ENCODE measurements at regions not wholly inside any gene's neighbourhood (a gene's known extent, or its start where the extent isn't known, plus 50 kb on each side); places are given as distances from the start of the nearest gene placed in this dataset.
A peak's percentile ranks its signal among the peaks of the same experiment; 100 is the strongest.

DNA sequence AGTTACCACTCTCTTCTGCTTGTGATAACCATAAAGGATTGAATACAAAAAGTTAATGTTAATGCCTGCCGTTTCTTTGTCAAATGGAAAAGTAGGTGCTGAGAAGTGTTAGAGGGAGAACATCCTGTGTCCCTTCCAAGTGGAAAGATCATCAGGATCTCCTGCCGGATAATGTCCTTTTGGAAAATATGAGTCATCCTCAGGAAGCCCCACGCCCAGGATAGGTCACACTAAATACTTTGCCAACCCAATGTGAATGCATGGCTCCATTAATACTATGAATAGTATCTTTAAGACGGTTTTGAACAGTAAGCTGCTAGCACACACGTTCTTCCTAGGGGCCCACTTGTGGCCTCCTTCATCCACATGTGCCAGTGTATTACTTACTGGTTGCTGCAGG is 279.5 kb downstream of the ZNF326 start:
- no peak for DNase-seq

DNA sequence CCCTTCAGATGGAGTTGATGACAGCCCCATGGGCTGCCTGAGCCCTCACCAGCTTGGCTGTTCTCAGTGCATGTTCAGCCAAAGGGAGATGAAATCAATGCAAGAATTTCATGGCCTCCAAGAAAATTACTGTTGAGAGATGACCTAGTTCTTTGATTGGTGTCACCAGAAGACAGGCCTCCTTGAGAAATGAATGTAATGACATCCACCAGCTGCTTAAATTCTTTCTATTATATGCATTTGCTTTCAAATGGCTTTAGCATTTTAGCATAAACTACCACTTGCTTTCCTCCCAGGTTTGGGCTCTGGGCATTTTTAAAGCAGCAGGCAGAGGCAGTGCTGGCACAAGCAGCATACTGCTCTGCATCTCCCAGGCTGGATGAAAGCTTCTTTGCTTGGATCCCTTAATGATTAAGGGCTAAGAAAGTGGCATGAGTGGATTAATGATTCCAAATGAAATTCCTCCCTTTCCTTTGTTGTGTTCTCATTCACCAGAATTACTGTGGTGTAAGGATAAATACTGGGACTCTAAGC is 278.4 kb downstream of the ZNF326 start:
- no peak for DNase-seq

DNA sequence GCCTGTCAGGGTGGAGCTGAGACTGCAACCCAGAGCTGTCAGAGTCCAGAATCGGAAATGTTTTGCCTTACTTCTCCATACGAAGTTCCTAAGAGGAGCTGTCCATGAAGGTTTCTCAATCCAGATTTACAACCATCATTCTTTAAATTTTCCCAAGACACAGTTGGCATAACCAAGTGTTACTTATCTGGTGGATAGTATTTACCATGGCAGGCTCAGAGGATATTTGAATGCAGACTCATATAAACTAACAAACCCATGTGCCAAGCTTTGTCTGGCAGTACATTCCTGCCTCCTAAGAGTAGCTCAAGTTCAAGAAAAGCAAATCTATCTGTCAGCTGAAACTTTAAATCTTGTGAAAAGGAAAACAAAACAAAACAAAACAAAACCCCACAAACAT is 267.9 kb downstream of the ZNF326 start:
- no peak for DNase-seq

DNA sequence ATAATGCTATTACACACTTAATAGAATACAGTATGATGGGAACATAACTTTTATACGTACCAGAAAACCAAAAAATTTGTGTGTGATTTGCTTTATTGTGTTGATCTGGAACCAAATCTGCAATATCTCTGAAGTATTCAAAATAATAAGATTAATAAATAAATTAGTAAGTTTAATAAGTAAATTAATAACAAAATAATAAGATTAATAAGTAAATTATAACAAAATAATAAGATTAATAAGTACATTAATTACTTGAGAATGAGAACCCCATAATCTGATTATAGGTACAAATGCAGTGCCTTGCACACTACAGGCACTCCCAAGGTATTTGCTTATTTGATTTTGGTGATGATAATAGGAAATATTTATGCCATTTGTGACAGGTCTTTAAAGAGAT is 267.4 kb downstream of the ZNF326 start:
- no peak for DNase-seq

DNA sequence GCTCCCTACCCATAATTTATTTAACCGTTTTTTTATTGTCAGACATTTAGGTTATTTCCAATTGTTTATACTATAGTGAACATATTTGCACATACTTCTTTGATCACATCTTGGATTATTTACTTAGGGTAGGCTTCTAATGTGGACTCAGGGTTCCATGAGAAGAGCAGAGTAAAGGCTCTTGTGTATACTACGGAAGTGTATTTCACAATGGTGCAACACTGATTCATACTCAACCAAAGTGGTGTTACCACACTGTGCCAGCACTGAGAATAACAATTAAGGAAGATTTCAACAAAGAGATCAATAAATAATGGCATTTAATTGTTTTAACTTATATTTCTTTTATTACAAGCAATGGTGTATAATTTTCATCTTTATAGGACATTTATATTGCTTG is 251.2 kb downstream of the ZNF326 start:
- DNase-seq: no peak

DNA sequence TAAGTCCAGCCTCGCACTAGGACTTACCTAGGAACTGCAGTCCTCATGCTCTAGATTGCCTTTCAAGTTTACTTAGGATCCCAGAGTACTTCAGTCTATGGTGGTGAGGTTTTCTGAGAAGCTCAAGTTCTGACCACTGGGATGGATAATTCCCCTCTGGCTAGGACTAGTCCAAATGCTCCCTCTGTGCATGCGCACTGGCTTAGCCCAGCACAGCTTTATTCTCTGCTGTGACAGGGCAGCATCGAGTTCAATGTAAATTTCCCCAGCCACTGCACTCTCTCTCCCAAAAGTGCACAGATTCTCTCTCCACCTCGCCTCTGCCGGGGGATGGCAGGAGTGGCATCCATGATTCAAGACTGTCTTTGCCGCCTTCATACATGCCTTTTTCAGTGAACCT is 241.6 kb downstream of the ZNF326 start:
- DNase-seq: no peak

DNA sequence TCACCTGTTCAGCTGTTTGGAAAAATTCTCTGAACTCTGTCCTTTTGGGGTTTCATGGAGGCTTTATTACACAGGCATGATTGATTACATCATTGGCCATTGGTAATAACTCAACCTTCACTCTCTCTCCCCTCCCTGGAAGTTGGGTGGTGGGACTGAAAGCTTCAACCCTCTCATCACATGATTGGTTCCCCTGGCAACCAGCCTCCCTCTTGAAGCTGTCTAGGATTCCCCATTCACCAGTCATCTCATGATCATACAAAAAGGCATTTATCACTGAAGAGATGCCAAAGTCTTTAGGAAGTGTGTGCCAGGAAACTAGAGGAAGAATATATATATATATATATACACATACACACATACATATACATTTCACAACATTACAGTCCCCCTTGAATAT is 228.5 kb downstream of the ZNF326 start:
- DNase-seq: no peak

DNA sequence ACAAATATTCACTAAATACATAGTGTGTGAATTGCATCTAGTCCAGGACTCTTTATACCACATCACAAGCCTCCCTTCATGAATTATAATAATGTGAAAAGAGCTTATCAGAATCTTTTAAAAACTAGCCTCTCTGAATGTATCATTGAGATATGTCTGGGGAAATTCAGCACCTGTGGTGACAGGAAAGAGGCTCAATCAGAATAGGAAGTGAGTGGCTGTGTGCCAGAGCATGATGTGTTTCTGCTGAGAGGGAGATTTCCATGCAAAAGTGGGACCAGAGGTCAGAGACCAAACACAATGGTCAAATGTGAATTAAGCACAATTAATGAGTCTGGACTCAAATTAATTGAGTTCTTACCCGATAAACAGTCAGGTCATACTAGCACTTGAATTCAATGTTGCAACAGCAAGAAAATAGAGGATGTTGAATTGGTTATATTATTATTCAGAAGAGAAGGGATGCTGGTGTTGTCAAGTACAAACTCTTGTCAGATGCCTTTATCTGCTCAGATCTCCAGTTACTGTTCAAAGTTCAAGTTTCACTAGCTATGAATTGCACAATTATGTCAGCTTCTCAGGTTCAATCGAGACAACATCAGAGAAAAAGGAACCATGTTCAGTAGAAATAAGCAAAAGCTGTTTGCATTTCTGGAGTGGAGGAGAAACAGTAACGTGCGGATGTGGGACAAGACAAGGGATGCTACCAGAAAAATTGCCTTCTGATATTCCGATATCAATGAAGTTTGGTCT is 226.2 kb downstream of the ZNF326 start:
- peak; percentile 51 for DNase-seq

DNA sequence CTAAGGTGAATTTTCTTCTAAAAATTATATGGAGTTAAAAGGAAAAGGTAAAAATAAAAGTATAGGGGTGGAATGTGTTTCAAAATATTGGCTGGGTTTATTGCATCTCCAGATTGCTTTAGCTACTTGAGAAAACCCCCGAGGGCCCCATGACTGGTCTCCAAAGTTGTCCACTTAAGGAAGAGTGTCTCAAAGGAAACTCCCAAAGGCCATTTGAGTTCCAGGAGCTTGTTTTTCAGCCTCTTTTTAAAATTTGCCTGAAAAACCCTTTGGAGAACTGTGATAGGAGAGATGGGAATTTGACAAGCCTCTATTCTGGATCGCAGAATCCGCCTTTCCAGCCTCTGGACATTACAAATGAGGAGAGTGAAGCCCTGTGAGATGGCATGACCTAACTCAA is 225.6 kb downstream of the ZNF326 start:
- no peak for DNase-seq

DNA sequence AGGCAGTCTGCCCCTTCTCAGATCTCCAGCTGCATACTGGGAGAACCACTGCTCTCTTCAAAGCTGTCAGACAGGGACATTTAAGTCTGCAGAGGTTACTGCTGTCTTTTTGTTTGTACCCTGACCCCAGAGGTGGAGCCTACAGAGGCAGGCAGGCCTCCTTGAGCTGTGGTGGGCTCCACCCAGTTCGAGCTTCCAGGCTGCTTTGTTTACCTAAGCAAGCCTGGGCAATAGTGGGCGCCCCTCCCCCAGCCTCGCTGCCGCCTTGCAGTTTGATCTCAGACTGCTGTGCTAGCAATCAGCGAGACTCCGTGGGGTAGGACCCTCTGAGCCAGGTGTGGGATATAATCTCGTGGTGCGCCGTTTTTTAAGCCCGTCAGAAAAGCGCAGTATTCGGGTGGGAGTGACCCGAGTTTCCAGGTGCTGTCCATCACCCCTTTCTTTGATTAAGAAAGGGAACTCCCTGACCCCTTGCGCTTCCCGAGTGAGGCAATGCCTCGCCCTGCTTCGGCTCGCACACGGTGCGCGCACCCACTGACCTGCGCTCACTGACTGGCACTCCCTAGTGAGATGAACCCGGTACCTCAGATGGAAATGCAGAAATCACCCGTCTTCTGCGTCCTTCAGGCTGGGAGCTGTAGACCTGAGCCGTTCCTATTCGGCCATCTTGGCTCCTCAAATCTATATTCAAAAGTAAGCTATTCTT is 224.4 kb downstream of the ZNF326 start:
- peak; percentile 42 for DNase-seq

DNA sequence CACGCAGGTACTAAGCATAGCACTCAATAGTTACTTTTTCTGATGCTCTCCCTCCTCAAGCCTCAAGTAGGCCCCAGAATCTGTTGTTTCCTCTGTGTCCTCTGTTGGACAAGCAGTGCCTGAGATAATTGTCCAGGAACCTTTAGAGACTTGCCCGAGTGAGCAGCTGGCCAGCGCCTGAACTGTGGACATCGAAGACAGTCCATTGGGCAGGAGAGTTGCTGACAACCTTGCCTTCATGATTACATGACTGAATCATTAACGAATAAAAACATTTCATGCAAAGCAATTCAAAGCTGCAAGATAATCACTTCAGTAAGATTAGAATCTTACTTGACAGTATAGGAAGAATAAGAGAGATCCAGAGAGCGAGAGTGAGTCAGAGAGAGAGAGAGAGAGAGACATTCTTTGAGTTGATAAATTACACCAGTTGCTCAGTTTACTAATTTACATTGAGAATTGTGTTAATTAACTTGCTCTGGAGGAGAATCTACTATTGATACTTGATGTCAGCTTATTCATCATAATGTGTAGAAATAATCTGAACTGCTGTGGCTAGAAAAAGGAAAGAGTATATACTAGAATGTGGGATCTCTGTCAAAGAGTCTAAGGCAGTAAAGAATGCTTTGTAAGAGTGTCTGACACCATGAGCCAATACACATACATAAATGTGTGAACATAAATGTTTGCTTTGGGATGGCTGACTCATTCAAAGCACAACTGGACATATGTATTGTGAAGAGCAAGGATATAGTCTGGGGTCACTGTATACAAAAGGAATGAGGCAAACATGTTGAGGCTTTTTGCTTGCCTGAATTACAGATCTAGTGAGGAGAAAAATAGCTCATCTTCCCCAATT is 216.0 kb downstream of the ZNF326 start:
- no peak for DNase-seq

DNA sequence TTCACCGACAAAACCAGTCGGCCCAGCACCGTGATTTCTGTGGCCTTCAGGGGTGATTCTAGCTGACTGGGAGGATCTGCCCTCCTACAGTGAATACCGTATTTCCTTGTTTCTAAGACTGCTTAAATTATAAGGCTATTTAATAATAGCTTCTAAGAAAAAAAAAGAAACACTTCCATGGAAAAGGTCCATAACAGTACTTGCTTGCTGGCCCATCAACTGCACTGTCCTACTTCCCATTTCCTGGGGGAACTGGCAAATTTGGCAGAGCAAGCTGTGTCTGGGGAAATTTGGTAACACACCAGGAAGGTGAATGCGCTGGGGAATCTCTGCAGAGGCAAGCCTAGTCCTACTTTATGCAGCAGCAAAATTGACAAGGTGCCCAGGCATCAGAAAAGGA is 214.0 kb downstream of the ZNF326 start:
- DNase-seq: no peak

DNA sequence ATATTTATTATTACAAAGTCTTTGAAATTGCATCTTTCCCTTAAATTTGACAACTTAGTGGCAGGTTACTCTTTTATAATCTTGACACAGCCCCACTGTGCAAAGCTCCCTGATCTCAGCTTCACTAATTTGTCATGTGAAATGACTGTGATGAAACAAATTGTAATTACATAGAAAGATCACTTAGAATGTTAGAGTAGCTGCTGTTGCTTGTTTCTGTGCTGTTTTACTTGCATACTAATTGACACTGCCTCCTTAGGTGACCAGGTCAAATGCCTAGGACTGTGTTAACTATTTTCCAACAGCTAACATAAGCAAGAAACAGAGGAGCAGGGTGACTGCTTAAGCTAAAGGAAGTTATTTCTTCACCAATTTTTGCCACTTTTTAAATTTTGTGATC is 211.3 kb downstream of the ZNF326 start:
- DNase-seq: no peak

DNA sequence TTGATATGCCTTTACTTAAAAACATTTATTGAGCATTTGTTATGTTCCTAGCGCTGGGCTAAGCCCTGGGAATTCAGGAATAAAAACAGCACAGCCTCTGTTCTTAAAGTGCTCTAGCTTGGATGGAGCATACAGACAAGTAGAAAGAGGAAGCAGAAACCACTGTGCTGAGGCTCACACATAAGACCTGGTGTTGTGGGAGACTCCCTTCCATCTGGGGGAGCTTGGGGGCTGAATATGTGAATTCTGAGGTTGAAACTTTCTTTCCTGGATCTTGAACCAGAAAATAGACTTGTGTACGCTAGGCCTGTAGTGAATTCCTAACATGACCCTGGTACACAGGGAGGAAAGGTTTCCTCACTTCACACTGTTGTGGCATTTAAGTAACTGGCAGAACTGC is 209.9 kb downstream of the ZNF326 start:
- no peak for DNase-seq

DNA sequence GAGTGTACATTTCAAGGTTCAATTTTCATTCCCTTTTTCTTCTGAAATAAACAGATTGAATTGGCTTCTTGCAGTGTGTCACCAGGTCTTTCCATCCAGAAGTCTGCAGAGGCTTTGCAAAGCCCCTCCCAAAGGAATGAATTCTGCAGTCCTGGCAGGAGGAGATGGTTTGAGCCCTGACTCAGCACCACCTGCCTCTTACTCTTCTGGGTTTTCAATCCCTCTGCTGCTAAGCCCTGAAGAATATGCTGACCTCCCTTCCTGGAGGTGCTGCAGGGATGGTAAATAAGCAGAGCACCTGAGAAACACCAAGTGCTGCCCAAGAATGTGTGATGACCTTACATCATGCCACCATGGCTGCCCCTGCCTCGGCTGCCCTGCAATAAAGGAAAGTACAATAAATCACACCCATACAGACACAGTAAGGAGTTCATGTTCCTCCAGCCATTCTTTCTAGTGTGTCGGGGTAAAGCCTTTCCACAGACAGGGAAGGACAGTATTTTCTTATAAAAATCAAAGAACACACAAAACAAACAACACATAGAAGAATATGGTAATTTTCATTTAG is 209.2 kb downstream of the ZNF326 start:
- no peak for DNase-seq

DNA sequence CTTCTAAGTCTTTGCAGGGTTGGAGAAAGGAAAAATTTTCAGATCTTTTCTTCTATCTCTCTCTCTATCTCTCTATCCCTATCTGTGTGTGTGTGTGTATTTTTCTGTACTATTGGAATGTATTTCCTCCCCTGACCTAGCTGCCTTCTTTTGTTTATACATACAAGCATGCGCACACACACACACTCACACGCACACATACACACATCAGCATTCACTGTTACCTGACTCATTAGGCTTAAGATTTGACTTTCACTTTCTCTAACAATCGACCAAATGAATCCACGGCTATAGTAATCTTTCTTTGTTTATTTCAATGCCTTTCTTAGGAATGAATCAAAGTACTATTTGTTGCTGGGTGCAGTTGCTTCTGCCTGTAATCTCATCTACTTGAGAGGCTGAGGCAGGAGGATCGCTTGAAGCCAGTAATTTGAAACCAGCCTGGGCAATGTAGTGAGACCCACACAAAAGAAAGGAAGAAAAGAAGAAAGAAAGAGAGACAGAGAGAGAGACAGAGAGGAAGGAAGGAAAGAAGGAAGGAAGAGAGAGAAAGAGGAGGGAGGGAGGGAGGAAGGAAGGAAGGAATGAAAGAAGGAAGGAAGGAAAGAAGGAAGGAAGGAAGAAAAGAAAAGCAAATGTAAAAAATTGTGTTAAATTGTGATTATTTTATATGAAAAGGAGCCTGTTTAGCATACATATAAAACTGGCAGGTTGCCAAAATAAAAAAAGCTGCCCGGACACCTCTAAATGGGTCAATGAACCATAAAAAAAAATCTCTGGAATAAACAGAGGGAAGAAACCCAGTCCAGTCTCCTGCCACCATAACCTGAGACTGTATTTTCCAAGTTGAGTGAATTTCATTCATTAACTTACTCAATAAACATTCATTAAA is 206.8 kb downstream of the ZNF326 start:
- no peak for DNase-seq

DNA sequence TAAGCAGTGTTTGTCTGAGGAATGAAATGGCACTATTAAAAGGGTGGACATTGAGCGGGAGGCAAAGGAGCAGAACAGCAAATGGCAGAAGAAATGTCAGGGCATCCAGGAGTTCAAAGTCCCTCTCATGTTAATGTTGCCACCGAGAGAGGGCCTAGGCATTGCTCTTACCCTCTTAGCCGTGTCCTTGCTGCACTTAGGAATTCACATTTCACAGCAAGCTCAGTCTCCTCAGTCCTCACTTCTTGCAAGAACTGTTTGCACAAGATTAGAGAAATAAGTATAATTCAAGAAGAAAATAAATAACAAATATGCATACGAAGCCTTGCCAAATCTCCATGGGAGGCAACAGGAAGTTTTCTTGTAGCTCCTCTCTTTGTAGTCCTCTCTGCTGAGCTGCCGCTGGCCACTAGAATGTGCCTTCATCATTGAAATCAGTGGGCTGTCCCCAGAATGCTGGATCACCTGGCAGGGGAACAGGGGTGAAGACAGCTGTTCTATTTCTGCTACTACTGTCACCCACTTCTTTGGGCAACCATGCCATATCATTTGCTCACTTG is 205.8 kb downstream of the ZNF326 start:
- DNase-seq: no peak

DNA sequence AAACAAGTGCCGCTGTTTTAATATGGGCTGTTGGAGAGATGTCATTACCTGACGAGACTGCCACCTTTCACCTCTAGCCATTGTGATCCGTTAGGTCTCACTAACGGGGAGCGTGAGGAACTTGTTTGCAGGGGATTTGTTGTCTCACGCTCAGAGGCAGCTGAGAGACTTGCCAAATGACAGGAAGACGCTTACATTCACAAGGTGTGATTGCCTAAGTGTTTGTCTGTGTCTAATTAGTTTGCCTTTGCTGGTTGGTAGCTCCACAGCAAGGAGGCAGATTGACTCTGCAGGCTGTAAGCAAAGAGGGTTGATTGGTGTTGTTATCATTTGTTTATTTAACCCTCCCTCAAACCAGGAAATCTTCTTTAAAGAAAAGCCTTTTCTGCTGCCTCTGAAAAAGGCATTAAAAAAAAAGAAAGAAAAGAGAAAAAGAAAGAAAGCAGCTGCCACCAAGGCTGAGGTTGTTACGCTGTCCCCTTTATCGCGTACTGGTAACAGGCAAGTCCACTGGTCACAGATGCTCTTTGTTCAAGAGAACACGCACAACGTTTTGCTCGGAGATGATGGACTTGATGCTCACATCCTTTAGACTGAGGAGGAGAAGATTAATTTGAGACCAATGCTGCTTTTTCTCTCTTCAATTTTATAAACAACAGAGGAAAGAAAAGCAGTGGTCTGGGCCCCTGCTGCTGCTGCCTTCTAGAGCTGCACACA is 203.9 kb downstream of the ZNF326 start:
- peak; percentile 43 for DNase-seq

DNA sequence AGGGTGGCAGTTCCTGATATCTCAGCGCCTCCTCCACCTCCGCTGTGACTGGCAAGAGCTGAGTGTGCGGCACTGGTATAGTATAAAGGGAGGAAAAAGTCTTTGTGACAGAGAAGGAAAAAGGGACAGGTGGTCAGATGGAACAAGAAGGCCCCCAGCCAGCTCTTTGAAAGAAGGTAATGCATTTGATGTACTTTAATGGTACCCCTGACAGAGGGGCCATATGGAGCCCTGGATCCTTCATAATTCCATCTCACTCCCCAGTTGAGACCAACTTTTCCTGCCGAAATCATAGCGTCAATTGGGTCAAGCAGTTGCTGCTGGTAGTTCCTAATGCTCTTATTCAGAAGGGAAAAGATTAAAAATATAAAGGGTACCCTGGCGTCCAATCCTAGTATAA is 198.2 kb downstream of the ZNF326 start:
- no peak for DNase-seq

DNA sequence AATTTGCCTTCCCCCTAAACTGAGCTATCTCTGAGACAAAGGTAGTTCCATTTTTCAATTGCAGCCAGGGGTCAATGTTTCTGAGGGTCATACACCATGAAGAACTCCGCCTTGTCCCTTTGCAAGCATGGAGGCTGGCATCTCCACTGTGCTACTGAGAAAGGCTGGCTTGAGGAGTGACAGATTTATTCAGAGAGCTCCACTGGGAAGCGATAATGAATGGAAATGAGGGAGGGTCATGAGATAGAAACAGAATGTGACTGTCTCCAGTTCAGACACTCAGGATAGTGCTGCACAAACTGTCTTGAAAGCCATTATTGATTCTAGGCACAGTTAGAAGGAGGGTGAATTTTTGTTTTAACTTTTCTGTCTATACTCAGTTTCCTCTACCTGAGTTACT is 197.5 kb downstream of the ZNF326 start:
- DNase-seq: no peak

DNA sequence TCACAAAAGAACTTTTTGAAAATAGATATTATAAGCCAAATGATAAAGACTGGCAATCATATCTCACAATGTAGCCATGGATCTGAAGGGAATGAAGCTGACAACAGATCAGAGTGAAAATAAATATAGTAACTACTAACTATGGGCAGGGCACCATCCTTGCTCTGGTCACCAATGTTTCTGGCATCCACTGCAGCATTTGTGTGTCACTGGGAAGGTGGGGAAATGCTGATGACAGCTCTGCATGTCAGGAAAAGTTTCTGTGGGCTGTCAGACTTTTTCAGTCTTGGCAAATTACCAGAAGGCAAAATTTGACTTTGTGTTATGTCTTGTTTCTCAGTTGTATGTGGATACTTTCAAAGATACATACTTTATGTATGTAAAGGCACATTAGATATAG is 195.6 kb downstream of the ZNF326 start:
- no peak for DNase-seq
